GM19023 (cell line): ENCODE measurements at regions not wholly inside any gene's neighbourhood (a gene's known extent, or its start where the extent isn't known, plus 50 kb on each side); places are given as distances from the start of the nearest gene placed in this dataset.

Experiments
- ATAC-seq: cut with Tn5 transposase; IDR thresholded peaks from one replicate; pipeline ENCODE4 v1.9.1; 2021; ENCODE audit warnings: mild to moderate bottlenecking, moderate library complexity; ENCODE audit not compliant: unreplicated experiment

GRCh38 chr1:103171041-103171590 is 62.8 kb upstream of the COL11A1 start:
- no peak for ATAC-seq

GRCh38 chr1:103170609-103171008 is 62.3 kb upstream of the COL11A1 start:
- no peak for ATAC-seq

- ATAC-seq, result no peak
Measured at GRCh38 chr1:103162360-103162759, 54.0 kb upstream of the COL11A1 start.

GRCh38 chr1:103160281-103160680 is 52.0 kb upstream of the COL11A1 start:
- ATAC-seq, result no peak
